Mesenchymal stem cell (in vitro differentiated cells and primary cell): ENCODE measurements at regions not wholly inside any gene's neighbourhood (a gene's known extent, or its start where the extent isn't known, plus 50 kb on each side); places are given as distances from the start of the nearest gene placed in this dataset.
"Not testable (repeated sequence)": the region's sequence is repeated elsewhere in the genome, so short reads cannot be mapped to it uniquely, and the experiment has no call there.

ENCODE experiments used
- DNase-seq: peaks from one replicate; pipeline ENCODE4 v3.0.0-alpha.2; 2013
- H2AFZ ChIP-seq: one replicate; pipeline ENCODE4 v1.6.1; 2013; ENCODE audit warnings: low read depth, mild to moderate bottlenecking, control low read depth, inconsistent platforms, low read length, moderate library complexity
- H2AK5ac ChIP-seq: 2 replicates; pipeline ENCODE4 v1.6.1; 2013; ENCODE audit warnings: low read length, moderate library complexity, mild to moderate bottlenecking, inconsistent platforms; ENCODE audit not compliant: severe bottlenecking
- H2BK120ac ChIP-seq: one replicate; pipeline ENCODE4 v1.6.1; 2013; ENCODE audit warnings: low read depth, mild to moderate bottlenecking, inconsistent platforms, low read length, moderate library complexity
- H2BK12ac ChIP-seq, 2 experiments: one replicate each; pipeline ENCODE4 v1.6.1; 2013; ENCODE audit warnings: inconsistent platforms in 2 of 2, low read length in 2 of 2, mild to moderate bottlenecking in 2 of 2, moderate library complexity in 2 of 2, control low read depth in 1 of 2
- H2BK15ac ChIP-seq: one replicate; pipeline ENCODE4 v1.6.1; 2013; ENCODE audit warnings: mild to moderate bottlenecking, low read depth, inconsistent platforms; ENCODE audit not compliant: poor library complexity, severe bottlenecking
- H2BK5ac ChIP-seq: 2 replicates; pipeline ENCODE4 v1.6.1; 2013; ENCODE audit warnings: low read depth, mild to moderate bottlenecking, low read length, control low read depth, inconsistent platforms; ENCODE audit not compliant: poor library complexity, severe bottlenecking
- H3K14ac ChIP-seq, 2 experiments: one replicate each; pipeline ENCODE4 v1.6.1; 2013; ENCODE audit warnings: inconsistent platforms in 2 of 2, low read length in 2 of 2, control low read depth in 1 of 2, mild to moderate bottlenecking in 1 of 2, moderate library complexity in 1 of 2
- H3K18ac ChIP-seq, 2 experiments: one replicate each; pipeline ENCODE4 v1.6.1; 2013; ENCODE audit warnings: inconsistent platforms in 2 of 2, low read length in 2 of 2, control low read depth in 1 of 2, low read depth in 1 of 2, mild to moderate bottlenecking in 1 of 2
- H3K23ac ChIP-seq, 2 experiments: one replicate each; pipeline ENCODE4 v1.6.1; 2013; ENCODE audit warnings: inconsistent platforms in 2 of 2, low read length in 2 of 2, mild to moderate bottlenecking in 2 of 2, moderate library complexity in 2 of 2, control low read depth in 1 of 2
- H3K27ac ChIP-seq: 2 replicates; pipeline ENCODE4 v1.5.1; 2013; ENCODE audit warnings: mild to moderate bottlenecking, moderate library complexity, low read length, control low read depth, inconsistent platforms; ENCODE audit not compliant: poor library complexity, severe bottlenecking
- H3K27me3 ChIP-seq, 2 experiments: 2 replicates each; pipeline versions ENCODE4 v1.6.1 to v1.7.0; 2013; ENCODE audit warnings: low read length in 2 of 2, mild to moderate bottlenecking in 2 of 2, moderate library complexity in 2 of 2, control low read depth in 1 of 2, inconsistent platforms in 1 of 2; ENCODE audit not compliant: control insufficient read depth in 1 of 2, insufficient read depth in 1 of 2
- H3K36me3 ChIP-seq, 2 experiments: 2 replicates each; pipeline versions ENCODE4 v1.6.1 to v1.7.0; 2013; ENCODE audit warnings: low read length in 2 of 2, control low read depth in 1 of 2, inconsistent platforms in 1 of 2, low read depth in 1 of 2, mild to moderate bottlenecking in 1 of 2; ENCODE audit not compliant: insufficient read depth in 2 of 2, control insufficient read depth in 1 of 2
- H3K4ac ChIP-seq, 2 experiments: one replicate each; pipeline ENCODE4 v1.6.1; 2013; ENCODE audit warnings: inconsistent platforms in 2 of 2, low read length in 2 of 2, mild to moderate bottlenecking in 2 of 2, moderate library complexity in 2 of 2, control low read depth in 1 of 2, low read depth in 1 of 2
- H3K4me1 ChIP-seq: 2 replicates; pipeline ENCODE4 v1.6.1; 2013; ENCODE audit warnings: low read depth, low read length, control low read depth; ENCODE audit not compliant: control insufficient read depth, insufficient read depth
- H3K4me2 ChIP-seq: 2 replicates; pipeline ENCODE4 v1.6.1; 2013; ENCODE audit warnings: low read length, mild to moderate bottlenecking, inconsistent platforms; ENCODE audit not compliant: poor library complexity, severe bottlenecking
- H3K4me3 ChIP-seq, 2 experiments: 2 replicates each; pipeline versions ENCODE4 v1.5.1 to v1.7.0; 2013; ENCODE audit warnings: low read length in 2 of 2, mild to moderate bottlenecking in 2 of 2, control low read depth in 1 of 2, low read depth in 1 of 2; ENCODE audit not compliant: insufficient read depth in 1 of 2
- H3K79me1 ChIP-seq: replicated peaks from 2 replicates; pipeline ENCODE4 v1.6.1; 2013; ENCODE audit warnings: mild to moderate bottlenecking, control low read depth, low read length, inconsistent platforms; ENCODE audit not compliant: poor library complexity, severe bottlenecking
- H3K9ac ChIP-seq: 2 replicates; pipeline ENCODE4 v1.7.0; 2013; ENCODE audit warnings: mild to moderate bottlenecking, low read length, moderate library complexity
- H3K9me3 ChIP-seq: 2 replicates; pipeline ENCODE4 v1.7.0; 2013; ENCODE audit warnings: mild to moderate bottlenecking, low read length; ENCODE audit not compliant: control insufficient read depth
- H4K8ac ChIP-seq: one replicate; pipeline ENCODE4 v1.6.1; 2013; ENCODE audit warnings: inconsistent platforms, mild to moderate bottlenecking, low read length, moderate library complexity
- H4K91ac ChIP-seq: one replicate; pipeline ENCODE4 v1.6.1; 2013; ENCODE audit warnings: mild to moderate bottlenecking, low read length, inconsistent platforms
- WGBS: methylation state at CpG from one replicate; pipeline ENCODE4 v1.1.7; 2013; ENCODE audit warnings: mixed read lengths; 5-methylcytosine and 5-hydroxymethylcytosine counted together

- H2BK12ac ChIP-seq: no peak overlapping the region
- H4K91ac ChIP-seq: no peak overlapping the region
- H3K14ac ChIP-seq: no peak overlapping the region
- DNase-seq: no peak
- no peak overlapping the region for H2AK5ac ChIP-seq
- peak overlapping the region; percentile 9 for H3K9ac ChIP-seq
- no peaks in the 10 kb centered on the region for H3K27me3 ChIP-seq
- H2BK5ac ChIP-seq: no peak overlapping the region
- no peaks in the 10 kb centered on the region for H3K36me3 ChIP-seq
- no peak overlapping the region for H3K23ac ChIP-seq
- no peak overlapping the region for H2BK15ac ChIP-seq
- H3K18ac ChIP-seq: no peak overlapping the region
- 30% methylated on average over 3 of the region's 6 CpGs for WGBS
- H3K27ac ChIP-seq: no peak overlapping the region
- H3K4ac ChIP-seq: no peak overlapping the region
- H3K4me3 ChIP-seq: no peak overlapping the region
- peak overlapping the region; percentile 69 for H3K4me2 ChIP-seq
- H4K8ac ChIP-seq: no peak overlapping the region
- no peaks in the 10 kb centered on the region for H3K9me3 ChIP-seq
- peaks cover 25% of the 10 kb centered on the region for H3K4me1 ChIP-seq
- H2AFZ ChIP-seq: no peak overlapping the region
- no peak overlapping the region for H2BK120ac ChIP-seq
- H3K79me1 ChIP-seq: peaks cover under 1% of the 10 kb centered on the region
Observed at GRCh38 chr2:131674174-131674507, 146.5 kb downstream of the CCDC74A start.

DNA sequence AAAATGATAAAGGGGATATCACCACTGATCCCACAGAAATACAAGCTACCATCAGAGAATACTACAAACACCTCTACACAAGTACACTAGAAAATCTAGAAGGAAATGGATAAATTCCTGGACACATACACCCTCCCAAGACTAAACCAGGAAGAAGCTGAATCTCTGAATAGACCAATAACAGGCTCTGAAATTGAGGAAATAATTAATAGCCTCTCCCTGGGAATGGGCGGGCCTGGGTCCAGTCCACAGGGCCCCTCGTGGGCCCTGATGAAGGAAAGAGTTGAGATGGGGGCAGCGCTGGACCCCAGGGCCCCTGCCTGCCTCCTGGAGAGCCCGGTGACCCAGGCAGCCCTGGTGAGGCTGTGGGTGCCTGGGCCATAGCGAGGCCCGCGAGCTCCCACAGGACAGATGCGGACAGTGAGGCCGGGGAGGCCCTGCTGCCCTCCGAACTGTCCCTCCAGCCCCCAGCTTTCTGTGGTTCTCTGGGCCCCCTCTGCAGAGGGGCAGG lies 154.0 kb downstream of the CCDC74A start:
- not testable (repeated sequence) for H3K23ac ChIP-seq, H3K27me3 ChIP-seq, DNase-seq, H3K9me3 ChIP-seq, H2BK15ac ChIP-seq, H3K4me1 ChIP-seq
- peak overlapping the region; percentile 88 to 91 for H3K18ac ChIP-seq
- peak overlapping the region; percentile 82 for H3K4me2 ChIP-seq
- H3K14ac ChIP-seq: peak overlapping the region in 1 of 2 experiments; percentile 50
- H3K79me1 ChIP-seq: peaks cover 13% of the 10 kb centered on the region
- H3K36me3 ChIP-seq: peaks cover 0 to 11% of the 10 kb centered on the region in 2 experiments
- peak overlapping the region; percentile 76 for H2AK5ac ChIP-seq
- peak overlapping the region; percentile 2 for H2BK120ac ChIP-seq
- peak overlapping the region; percentile 94 for H3K9ac ChIP-seq
- H2BK12ac ChIP-seq: peak overlapping the region; percentile 3 to 33
- peak overlapping the region; percentile 75 for H2AFZ ChIP-seq
- H2BK5ac ChIP-seq: peak overlapping the region; percentile 97
- H3K4me3 ChIP-seq: peak overlapping the region; percentile 72 to 96
- WGBS: 31% methylated on average over 10 of the region's 10 CpGs
- H3K4ac ChIP-seq: peak overlapping the region; percentile 29 to 77
- H4K8ac ChIP-seq: peak overlapping the region; percentile 99
- H3K27ac ChIP-seq: peak overlapping the region; percentile 87
- H4K91ac ChIP-seq: peak overlapping the region; percentile 20

DNA sequence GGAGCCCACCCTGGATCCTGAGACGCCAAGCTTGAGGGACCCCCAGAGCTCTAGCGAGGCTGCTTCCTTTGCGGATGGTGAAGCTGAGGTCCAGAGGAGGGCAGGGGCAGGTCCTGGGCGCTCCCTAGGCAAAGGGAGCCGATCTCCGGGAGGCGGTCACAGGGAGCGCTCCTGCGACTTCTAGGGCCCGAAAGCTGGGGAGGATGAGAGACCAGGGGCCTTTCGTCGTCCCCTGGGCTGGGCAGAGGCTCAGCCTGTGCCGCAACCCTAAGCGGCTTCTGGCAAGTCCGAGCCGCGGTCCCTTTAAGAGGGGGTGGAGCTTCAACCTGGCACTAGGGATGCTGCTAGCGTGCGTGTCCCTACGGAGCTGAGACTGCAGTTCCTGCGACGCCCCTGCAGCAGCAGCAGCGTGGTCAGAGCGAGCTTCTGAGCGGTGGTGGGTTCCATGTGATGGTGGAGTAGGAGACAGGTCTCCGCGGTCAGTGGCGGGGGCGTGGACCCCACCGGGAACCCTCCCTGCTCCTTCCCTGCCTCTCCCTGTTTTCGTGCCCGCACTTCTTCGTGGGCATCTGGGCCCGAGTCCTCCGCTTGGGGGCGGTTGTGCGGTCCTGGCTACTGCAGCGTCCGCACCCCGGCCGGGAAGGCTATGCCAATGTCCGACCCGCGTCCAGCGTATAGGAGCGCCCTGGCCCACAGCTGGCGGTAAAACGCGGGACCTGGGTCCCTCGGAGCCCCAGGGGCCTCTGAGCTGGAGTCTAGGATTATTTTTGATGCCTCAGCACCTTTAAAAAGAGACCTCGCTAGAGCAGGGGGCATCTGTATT lies 154.6 kb downstream of the CCDC74A start:
- WGBS: 1% methylated on average over 46 of the region's 51 CpGs
- H3K36me3 ChIP-seq: peaks cover 0 to 17% of the 10 kb centered on the region in 2 experiments
- peak overlapping the region; percentile 97 for H2BK5ac ChIP-seq

DNA sequence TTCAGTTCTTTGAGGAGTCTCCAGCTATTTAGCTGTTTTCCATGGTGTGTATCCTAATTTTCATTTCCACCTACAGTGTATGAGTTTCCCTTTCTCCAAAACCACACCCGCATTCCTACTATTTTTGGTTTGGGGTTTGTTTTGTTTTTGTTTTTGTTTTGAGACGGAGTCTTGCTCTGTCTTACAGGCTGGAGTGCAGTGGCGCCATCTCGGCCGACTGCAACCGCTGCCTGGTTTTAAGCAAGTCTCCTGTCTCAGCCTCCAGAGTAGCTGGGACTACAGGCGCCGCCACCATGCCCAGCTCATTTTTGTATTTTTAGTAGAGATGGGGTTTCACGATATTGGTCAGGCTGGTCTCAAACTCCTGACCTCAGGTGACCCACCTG lies 155.2 kb downstream of the CCDC74A start:
- H3K36me3 ChIP-seq: peaks cover 0 to 23% of the 10 kb centered on the region in 2 experiments
- not testable (repeated sequence) for H2AFZ ChIP-seq, H3K4me1 ChIP-seq, H2BK12ac ChIP-seq, H3K14ac ChIP-seq, H2AK5ac ChIP-seq, H2BK15ac ChIP-seq, H3K4ac ChIP-seq, H4K8ac ChIP-seq, H4K91ac ChIP-seq, H3K9me3 ChIP-seq, H3K27me3 ChIP-seq, H2BK120ac ChIP-seq, H3K23ac ChIP-seq
- peak; percentile 68 for DNase-seq
- H3K18ac ChIP-seq: peak overlapping the region in 1 of 2 experiments; percentile 74
- H3K4me2 ChIP-seq: peak overlapping the region; percentile 58
- WGBS: under 1% methylated on average over 9 of the region's 9 CpGs
- peak overlapping the region; percentile 94 for H3K9ac ChIP-seq
- H2BK5ac ChIP-seq: peak overlapping the region; percentile 19
- peak overlapping the region; percentile 87 for H3K27ac ChIP-seq
- peak overlapping the region; percentile 59 to 96 for H3K4me3 ChIP-seq
- peaks cover 13% of the 10 kb centered on the region for H3K79me1 ChIP-seq

More for the DNA sequence above, 154.6 kb downstream of the CCDC74A start:
- H2BK12ac ChIP-seq: peak overlapping the region; percentile 3 to 33
- H3K23ac ChIP-seq: peak overlapping the region in 1 of 2 experiments; percentile 19
- peak overlapping the region; percentile 99 for H4K8ac ChIP-seq
- peak overlapping the region; percentile 82 for H3K4me2 ChIP-seq
- H3K27me3 ChIP-seq: no peaks in the 10 kb centered on the region
- peak overlapping the region; percentile 59 for H4K91ac ChIP-seq
- H2BK120ac ChIP-seq: peak overlapping the region; percentile 2
- H3K79me1 ChIP-seq: peaks cover 13% of the 10 kb centered on the region
- peak overlapping the region; percentile 76 for H2AK5ac ChIP-seq
- DNase-seq: peak; percentile 92
- peak overlapping the region; percentile 29 to 77 for H3K4ac ChIP-seq
- H2AFZ ChIP-seq: peak overlapping the region; percentile 75
- peaks cover 5% of the 10 kb centered on the region for H3K4me1 ChIP-seq
- peak overlapping the region; percentile 94 for H3K9ac ChIP-seq
- peak overlapping the region; percentile 72 to 96 for H3K4me3 ChIP-seq
- H3K18ac ChIP-seq: peak overlapping the region; percentile 88 to 91
- H3K27ac ChIP-seq: peak overlapping the region; percentile 87
- peak overlapping the region; percentile 19 for H2BK15ac ChIP-seq
- H3K14ac ChIP-seq: peak overlapping the region in 1 of 2 experiments; percentile 50
- H3K9me3 ChIP-seq: no peaks in the 10 kb centered on the region
